ENCODE measurements at regions not wholly inside any gene's neighbourhood (a gene's known extent, or its start where the extent isn't known, plus 50 kb on each side); places are given as distances from the start of the nearest gene placed in this dataset.

DNA sequence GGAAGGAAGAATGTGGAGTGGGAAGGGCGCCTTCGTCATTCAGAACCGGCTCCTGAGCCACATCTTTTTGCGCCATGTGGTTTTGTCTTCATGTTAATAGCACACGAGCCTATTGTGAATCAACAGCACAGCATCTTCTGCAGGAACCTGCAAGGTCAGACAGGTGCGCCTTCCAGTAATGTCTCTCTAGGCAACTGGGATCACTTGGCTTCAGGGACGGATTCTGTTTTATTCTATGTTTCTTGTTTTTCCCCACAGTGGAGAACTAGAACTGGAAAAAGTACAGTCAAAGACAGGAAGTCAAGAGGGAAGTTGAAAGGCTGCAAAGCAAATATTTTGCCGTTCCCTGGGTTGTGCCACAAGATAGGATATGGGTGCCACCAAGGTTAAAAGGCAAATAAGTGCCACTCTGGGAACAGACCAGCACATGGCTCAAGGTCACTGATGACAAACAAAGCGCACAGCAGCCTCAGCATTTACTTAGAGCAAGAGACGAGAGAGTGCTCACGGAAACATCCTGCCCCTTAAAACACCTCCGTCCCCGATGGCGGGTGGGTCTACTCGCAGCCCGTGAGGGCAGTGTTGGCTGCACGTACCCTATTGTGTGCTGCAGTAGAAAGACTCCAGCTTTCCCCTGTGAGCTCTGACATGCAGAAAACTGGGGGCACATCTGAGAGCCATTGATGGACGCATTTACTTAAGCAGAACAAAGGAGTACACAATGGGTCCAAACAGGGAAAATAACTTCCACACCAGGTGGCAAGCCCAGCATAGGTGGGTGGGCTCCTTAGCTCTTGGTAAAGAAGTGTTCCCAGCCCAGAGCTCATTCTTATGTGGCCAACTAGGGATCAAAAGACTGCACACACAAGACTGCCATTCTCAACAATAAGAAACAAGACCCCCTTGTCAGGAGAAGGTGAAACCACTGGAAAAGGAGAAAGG is 107.2 kb upstream of the PARD3B start:
- Histone ChIP-seq H2BK15ac (ENCODE audit: low read depth, poor library complexity, severe bottlenecking) (no peak overlapping the region), H4K91ac (ENCODE audit: low read length) (no peak overlapping the region), H3K36me3 (ENCODE audit: control insufficient read depth in 1 of 2, insufficient read depth in 2 of 2, low read depth in 1 of 2, low read length in 2 of 2) (no peaks in the 10 kb centered on the region), H2BK120ac (ENCODE audit: low read depth, low read length) (no peak overlapping the region), H3K4ac (ENCODE audit: low read depth in 1 of 2, low read length in 2 of 2) (no peak overlapping the region), H4K8ac (ENCODE audit: low read length) (no peak overlapping the region), H3K79me1 (replicated peaks; ENCODE audit: low read length, poor library complexity, severe bottlenecking) (no peaks in the 10 kb centered on the region), H3K4me1 (ENCODE audit: control insufficient read depth, insufficient read depth, low read depth, low read length) (no peaks in the 10 kb centered on the region), H3K14ac (ENCODE audit: low read length in 2 of 2) (no peak overlapping the region), H3K18ac (ENCODE audit: low read depth in 1 of 2, low read length in 2 of 2) (peak overlapping the region in 1 of 2 experiments; percentile 56), H2BK5ac (ENCODE audit: low read depth, low read length, poor library complexity, severe bottlenecking) (no peak overlapping the region), H2BK12ac (ENCODE audit: low read length in 2 of 2) (no peak overlapping the region), H3K27ac (ENCODE audit: low read length, poor library complexity, severe bottlenecking) (no peak overlapping the region), H3K9ac (ENCODE audit: low read length) (no peak overlapping the region), H3K4me3 (ENCODE audit: insufficient read depth in 1 of 2, low read depth in 1 of 2, low read length in 2 of 2) (no peak overlapping the region), H3K23ac (ENCODE audit: low read length in 2 of 2) (no peak overlapping the region), H3K4me2 (ENCODE audit: low read length, poor library complexity, severe bottlenecking) (no peak overlapping the region), H3K9me3 (ENCODE audit: control insufficient read depth, low read length) (no peaks in the 10 kb centered on the region), H2AFZ (ENCODE audit: low read depth, low read length) (no peak overlapping the region), H2AK5ac (ENCODE audit: low read length, severe bottlenecking) (no peak overlapping the region), H3K27me3 (ENCODE audit: control insufficient read depth in 1 of 2, insufficient read depth in 1 of 2, low read length in 2 of 2) (no peaks in the 10 kb centered on the region)
- DNase-seq, result no peak
- WGBS, result 95% methylated on average over 18 of the region's 18 CpGs

DNA sequence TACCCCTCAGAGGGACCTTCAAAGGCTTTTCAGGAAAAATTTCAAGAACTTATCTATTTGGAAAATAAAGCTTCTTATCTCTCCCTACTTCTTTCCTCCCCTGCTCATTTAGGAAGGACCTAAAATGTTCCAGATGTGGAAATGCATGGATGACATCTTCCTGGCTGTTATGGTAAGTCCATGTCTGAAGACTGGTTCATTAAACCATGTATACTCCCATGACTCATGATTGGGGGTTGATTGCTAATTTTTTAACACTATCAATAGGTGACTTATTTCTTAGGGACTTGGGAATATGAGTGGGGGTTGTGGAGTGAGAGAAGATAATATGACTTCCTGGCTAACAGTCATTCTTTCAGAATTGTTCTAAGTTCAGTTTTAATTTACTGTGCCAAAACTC is 104.0 kb upstream of the PARD3B start:
- H3K36me3 ChIP-seq (ENCODE audit: control insufficient read depth in 1 of 2, insufficient read depth in 2 of 2, low read depth in 1 of 2, low read length in 2 of 2), result no peaks in the 10 kb centered on the region
- H3K4me3 ChIP-seq (ENCODE audit: insufficient read depth in 1 of 2, low read depth in 1 of 2, low read length in 2 of 2), result no peak overlapping the region
- no peak overlapping the region for H3K4me2 ChIP-seq (ENCODE audit: low read length, poor library complexity, severe bottlenecking)
- H3K14ac ChIP-seq (ENCODE audit: low read length in 2 of 2), result no peak overlapping the region
- H2AK5ac ChIP-seq (ENCODE audit: low read length, severe bottlenecking), result no peak overlapping the region
- H3K79me1 ChIP-seq (replicated peaks; ENCODE audit: low read length, poor library complexity, severe bottlenecking), result no peaks in the 10 kb centered on the region
- H2BK5ac ChIP-seq (ENCODE audit: low read depth, low read length, poor library complexity, severe bottlenecking), result no peak overlapping the region
- H2BK12ac ChIP-seq (ENCODE audit: low read length in 2 of 2), result no peak overlapping the region
- H3K27ac ChIP-seq (ENCODE audit: low read length, poor library complexity, severe bottlenecking), result no peak overlapping the region
- no peak overlapping the region for H3K4ac ChIP-seq (ENCODE audit: low read depth in 1 of 2, low read length in 2 of 2)
- H4K8ac ChIP-seq (ENCODE audit: low read length), result no peak overlapping the region
- H2AFZ ChIP-seq (ENCODE audit: low read depth, low read length), result no peak overlapping the region
- no peaks in the 10 kb centered on the region for H3K27me3 ChIP-seq (ENCODE audit: control insufficient read depth in 1 of 2, insufficient read depth in 1 of 2, low read length in 2 of 2)
- DNase-seq, result no peak
- H3K18ac ChIP-seq (ENCODE audit: low read depth in 1 of 2, low read length in 2 of 2), result no peak overlapping the region
- no peak overlapping the region for H3K23ac ChIP-seq (ENCODE audit: low read length in 2 of 2)
- no peak overlapping the region for H2BK15ac ChIP-seq (ENCODE audit: low read depth, poor library complexity, severe bottlenecking)
- H3K4me1 ChIP-seq (ENCODE audit: control insufficient read depth, insufficient read depth, low read depth, low read length), result no peaks in the 10 kb centered on the region
- no peak overlapping the region for H3K9ac ChIP-seq (ENCODE audit: low read length)
- no peaks in the 10 kb centered on the region for H3K9me3 ChIP-seq (ENCODE audit: control insufficient read depth, low read length)
- no peak overlapping the region for H4K91ac ChIP-seq (ENCODE audit: low read length)
- H2BK120ac ChIP-seq (ENCODE audit: low read depth, low read length), result no peak overlapping the region

DNA sequence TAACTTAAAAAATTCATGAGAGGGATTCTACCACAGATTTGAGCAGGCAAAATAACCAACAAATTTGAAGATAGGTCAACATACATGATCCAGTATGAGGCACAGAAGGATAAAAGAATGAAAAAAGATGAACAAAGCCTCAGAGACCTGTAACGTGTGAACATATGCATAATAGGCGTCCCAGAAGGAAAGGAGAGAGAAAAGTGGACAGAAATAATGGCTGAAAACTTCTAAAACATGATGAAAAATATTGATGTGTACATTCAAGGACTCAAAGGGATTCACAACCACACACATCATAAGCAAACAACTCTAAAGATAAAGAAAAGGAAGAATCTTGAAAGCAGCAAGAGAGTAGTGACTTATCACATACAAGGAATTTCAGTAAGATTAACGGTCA is 100.1 kb upstream of the PARD3B start:
- H2AFZ ChIP-seq (ENCODE audit: low read depth, low read length), result no peak overlapping the region
- no peak overlapping the region for H3K14ac ChIP-seq (ENCODE audit: low read length in 2 of 2)
- no peak overlapping the region for H2BK12ac ChIP-seq (ENCODE audit: low read length in 2 of 2)
- H3K4me2 ChIP-seq (ENCODE audit: low read length, poor library complexity, severe bottlenecking), result no peak overlapping the region
- DNase-seq, result no peak
- H4K91ac ChIP-seq (ENCODE audit: low read length), result no peak overlapping the region
- no peaks in the 10 kb centered on the region for H3K36me3 ChIP-seq (ENCODE audit: control insufficient read depth in 1 of 2, insufficient read depth in 2 of 2, low read depth in 1 of 2, low read length in 2 of 2)
- WGBS, result 96% methylated on average over 3 of the region's 3 CpGs
- no peak overlapping the region for H3K23ac ChIP-seq (ENCODE audit: low read length in 2 of 2)
- H3K27me3 ChIP-seq (ENCODE audit: control insufficient read depth in 1 of 2, insufficient read depth in 1 of 2, low read length in 2 of 2), result no peaks in the 10 kb centered on the region
- H3K4ac ChIP-seq (ENCODE audit: low read depth in 1 of 2, low read length in 2 of 2), result no peak overlapping the region
- H3K4me1 ChIP-seq (ENCODE audit: control insufficient read depth, insufficient read depth, low read depth, low read length), result no peaks in the 10 kb centered on the region
- H3K27ac ChIP-seq (ENCODE audit: low read length, poor library complexity, severe bottlenecking), result no peak overlapping the region
- no peak overlapping the region for H2BK15ac ChIP-seq (ENCODE audit: low read depth, poor library complexity, severe bottlenecking)
- H3K4me3 ChIP-seq (ENCODE audit: insufficient read depth in 1 of 2, low read depth in 1 of 2, low read length in 2 of 2), result no peak overlapping the region
- no peaks in the 10 kb centered on the region for H3K9me3 ChIP-seq (ENCODE audit: control insufficient read depth, low read length)
- no peak overlapping the region for H4K8ac ChIP-seq (ENCODE audit: low read length)
- H2BK5ac ChIP-seq (ENCODE audit: low read depth, low read length, poor library complexity, severe bottlenecking), result no peak overlapping the region
- no peak overlapping the region for H2AK5ac ChIP-seq (ENCODE audit: low read length, severe bottlenecking)
- H2BK120ac ChIP-seq (ENCODE audit: low read depth, low read length), result no peak overlapping the region
- H3K9ac ChIP-seq (ENCODE audit: low read length), result no peak overlapping the region
- H3K79me1 ChIP-seq (replicated peaks; ENCODE audit: low read length, poor library complexity, severe bottlenecking), result no peaks in the 10 kb centered on the region
- H3K18ac ChIP-seq (ENCODE audit: low read depth in 1 of 2, low read length in 2 of 2), result no peak overlapping the region

DNA sequence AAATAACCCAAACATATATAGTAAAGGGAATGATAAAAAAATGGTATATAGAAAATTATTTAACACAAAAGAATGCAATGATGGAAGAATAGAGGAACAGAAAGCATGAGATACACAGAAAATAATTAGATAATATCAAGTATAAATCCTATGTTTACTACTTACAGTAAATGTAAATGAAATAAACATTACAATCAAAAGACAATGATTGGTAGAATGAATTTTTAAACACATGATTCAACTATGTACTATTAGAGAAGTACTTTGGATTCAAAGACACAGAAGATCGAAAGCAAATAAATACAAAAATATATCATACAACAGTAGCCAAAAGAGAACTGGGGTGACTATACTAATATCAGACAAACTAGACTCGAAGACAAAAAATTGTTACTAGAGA is 97.6 kb upstream of the PARD3B start:
- H3K27ac ChIP-seq (ENCODE audit: low read length, poor library complexity, severe bottlenecking), result no peak overlapping the region
- no peak overlapping the region for H3K18ac ChIP-seq (ENCODE audit: low read depth in 1 of 2, low read length in 2 of 2)
- H3K27me3 ChIP-seq (ENCODE audit: control insufficient read depth in 1 of 2, insufficient read depth in 1 of 2, low read length in 2 of 2), result no peaks in the 10 kb centered on the region
- H3K23ac ChIP-seq (ENCODE audit: low read length in 2 of 2), result no peak overlapping the region
- no peak overlapping the region for H2BK120ac ChIP-seq (ENCODE audit: low read depth, low read length)
- WGBS, result no CpG with 5 or more reads among the region's 2 CpGs
- H3K4me3 ChIP-seq (ENCODE audit: insufficient read depth in 1 of 2, low read depth in 1 of 2, low read length in 2 of 2), result no peak overlapping the region
- no peak overlapping the region for H3K14ac ChIP-seq (ENCODE audit: low read length in 2 of 2)
- no peak overlapping the region for H2BK5ac ChIP-seq (ENCODE audit: low read depth, low read length, poor library complexity, severe bottlenecking)
- H2AFZ ChIP-seq (ENCODE audit: low read depth, low read length), result no peak overlapping the region
- DNase-seq, result no peak
- no peak overlapping the region for H2AK5ac ChIP-seq (ENCODE audit: low read length, severe bottlenecking)
- no peaks in the 10 kb centered on the region for H3K9me3 ChIP-seq (ENCODE audit: control insufficient read depth, low read length)
- H3K4me1 ChIP-seq (ENCODE audit: control insufficient read depth, insufficient read depth, low read depth, low read length), result peaks cover 2% of the 10 kb centered on the region
- no peak overlapping the region for H3K4ac ChIP-seq (ENCODE audit: low read depth in 1 of 2, low read length in 2 of 2)
- H2BK15ac ChIP-seq (ENCODE audit: low read depth, poor library complexity, severe bottlenecking), result no peak overlapping the region
- H4K91ac ChIP-seq (ENCODE audit: low read length), result no peak overlapping the region
- H3K4me2 ChIP-seq (ENCODE audit: low read length, poor library complexity, severe bottlenecking), result no peak overlapping the region
- no peak overlapping the region for H3K9ac ChIP-seq (ENCODE audit: low read length)
- no peaks in the 10 kb centered on the region for H3K79me1 ChIP-seq (replicated peaks; ENCODE audit: low read length, poor library complexity, severe bottlenecking)
- H4K8ac ChIP-seq (ENCODE audit: low read length), result no peak overlapping the region
- no peaks in the 10 kb centered on the region for H3K36me3 ChIP-seq (ENCODE audit: control insufficient read depth in 1 of 2, insufficient read depth in 2 of 2, low read depth in 1 of 2, low read length in 2 of 2)
- no peak overlapping the region for H2BK12ac ChIP-seq (ENCODE audit: low read length in 2 of 2)

Measured in mesenchymal stem cell (in vitro differentiated cells and primary cell).